GM18520 (cell line): ENCODE measurements at regions not wholly inside any gene's neighbourhood (a gene's known extent, or its start where the extent isn't known, plus 50 kb on each side); places are given as distances from the start of the nearest gene placed in this dataset.
"Not testable (repeated sequence)": the region's sequence is repeated elsewhere in the genome, so short reads cannot be mapped to it uniquely, and the experiment has no call there.

ENCODE experiments used
- ATAC-seq: cut with Tn5 transposase; IDR thresholded peaks from one replicate; pipeline ENCODE4 v1.9.1; 2021; ENCODE audit not compliant: unreplicated experiment

GRCh38 chr7:138308136-138308535 lies 151.9 kb upstream of the TRIM24 start:
- ATAC-seq = no peak

- ATAC-seq = no peak
Observed at GRCh38 chr7:138309186-138309585, 150.9 kb upstream of the TRIM24 start.

DNA sequence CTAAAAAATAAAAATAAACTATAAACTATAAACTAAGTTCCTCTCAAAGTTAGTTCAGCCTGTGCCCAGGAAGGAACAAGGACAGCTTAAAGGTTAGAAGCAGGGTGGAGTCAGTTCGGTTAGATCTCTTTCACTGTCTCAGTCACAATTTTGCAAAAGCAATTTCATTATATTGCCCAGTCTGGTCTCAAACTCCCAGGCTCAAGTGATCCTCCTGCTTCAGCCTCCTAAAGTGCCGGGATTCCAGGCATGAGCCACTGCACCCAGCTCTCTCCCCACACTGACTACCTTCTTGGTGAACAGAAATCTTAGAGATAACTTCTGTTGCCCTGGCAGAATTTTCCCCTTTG lies 146.3 kb upstream of the TRIM24 start:
- no peak for ATAC-seq

GRCh38 chr7:138316421-138317043 lies 143.5 kb upstream of the TRIM24 start:
- peak; percentile 91 for ATAC-seq

GRCh38 chr7:138317044-138317596 lies 142.9 kb upstream of the TRIM24 start:
- ATAC-seq = no peak

GRCh38 chr7:138324941-138325340 lies 135.1 kb upstream of the TRIM24 start:
- no peak for ATAC-seq

- no peak for ATAC-seq
Observed at GRCh38 chr7:138325434-138325833, 134.6 kb upstream of the TRIM24 start.

DNA sequence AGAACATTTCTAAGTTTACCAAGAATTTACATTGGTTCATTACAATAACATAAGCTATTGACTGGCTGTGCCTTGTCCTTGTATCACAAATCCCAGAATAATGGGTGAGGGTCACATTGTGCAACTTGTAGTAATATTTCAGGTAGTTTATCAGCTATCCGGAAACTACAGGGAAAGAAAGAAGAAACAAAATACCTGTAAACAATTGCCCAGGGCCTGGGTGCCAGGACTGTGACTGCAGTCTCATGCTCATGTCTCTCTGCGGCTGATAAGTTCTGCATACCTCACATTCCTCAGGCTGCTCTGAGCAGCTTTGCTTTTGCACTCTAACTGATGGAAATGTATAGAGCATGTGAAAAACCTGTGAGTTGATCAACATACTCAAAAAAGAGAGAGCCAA lies 131.8 kb upstream of the TRIM24 start:
- no peak for ATAC-seq

DNA sequence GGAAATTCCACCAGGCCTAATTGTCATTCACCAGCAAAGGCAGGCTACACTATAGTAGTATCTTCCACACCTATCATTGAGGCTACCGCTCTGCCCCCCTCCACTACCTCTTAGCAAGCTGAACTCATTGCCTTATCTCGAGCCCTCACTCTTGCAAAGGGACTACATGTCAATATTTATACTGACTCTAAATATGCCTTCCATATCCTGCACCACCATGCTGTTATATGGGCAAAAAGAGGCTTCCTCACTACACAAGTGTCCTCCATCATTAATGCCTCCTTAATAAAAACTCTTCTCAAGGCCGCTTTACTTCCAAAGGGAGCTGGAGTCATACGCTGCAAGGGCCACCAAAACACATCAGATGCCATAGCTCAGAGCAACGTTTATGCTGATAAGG lies 127.2 kb upstream of the TRIM24 start:
- not testable (repeated sequence) for ATAC-seq

DNA sequence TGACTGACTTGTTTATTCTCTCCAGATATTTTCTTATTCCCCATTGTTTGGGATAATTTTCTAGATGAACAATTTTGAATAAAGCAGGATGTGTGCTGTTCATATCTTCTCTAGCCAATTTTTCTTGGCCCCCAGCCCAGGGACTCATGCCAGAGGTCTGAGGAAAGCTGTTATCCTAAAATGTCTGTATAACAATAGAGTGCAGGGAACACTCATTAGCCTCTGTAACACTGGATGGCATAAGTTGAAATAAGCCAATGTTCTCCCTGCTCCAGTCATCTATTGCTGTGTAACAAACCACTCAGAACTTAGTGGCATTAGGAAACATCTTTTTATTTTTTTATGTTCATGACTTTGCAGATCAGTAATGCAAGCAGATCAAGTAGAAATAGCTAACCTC lies 121.7 kb upstream of the TRIM24 start:
- no peak for ATAC-seq

DNA sequence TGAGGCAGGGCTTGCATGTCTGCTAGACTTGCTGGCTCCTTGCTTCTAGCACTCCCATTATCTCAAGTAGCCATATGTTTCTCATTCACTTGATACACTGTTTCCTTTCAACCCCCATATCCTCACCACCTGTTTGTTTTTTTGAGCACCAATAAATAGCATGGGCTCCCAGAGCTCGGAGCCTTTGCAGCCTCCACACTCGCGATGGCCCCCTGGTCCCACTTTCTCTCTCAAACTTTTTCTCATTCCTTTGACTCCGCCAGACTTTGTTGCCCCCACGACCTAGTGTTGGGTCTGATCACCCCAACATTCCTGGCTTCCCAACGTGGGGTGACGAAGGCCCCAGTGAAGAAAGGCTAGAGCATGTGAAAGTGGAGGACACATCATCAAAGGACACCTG lies 120.8 kb upstream of the TRIM24 start:
- ATAC-seq = not testable (repeated sequence)

DNA sequence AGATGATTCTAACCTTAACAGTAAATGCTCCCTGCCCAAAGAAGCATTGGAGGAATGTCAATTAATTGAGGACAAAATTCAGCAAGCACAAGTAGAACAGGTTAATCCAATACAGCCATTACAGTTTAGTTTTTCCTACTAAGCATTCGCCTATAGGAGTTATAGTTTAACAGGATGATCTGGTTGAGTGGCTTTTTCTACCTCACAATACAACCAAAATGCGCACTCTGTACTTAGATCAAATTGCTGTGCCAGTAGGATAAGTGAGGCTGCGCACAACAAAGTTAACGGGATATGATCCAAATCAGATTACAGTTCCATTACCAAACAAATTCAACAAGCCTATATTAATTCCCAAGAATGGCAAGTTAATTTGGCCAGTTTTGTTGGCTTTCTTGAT lies 117.1 kb upstream of the TRIM24 start:
- no peak for ATAC-seq

- no peak for ATAC-seq
Observed at GRCh38 chr7:138345567-138345966, 114.5 kb upstream of the TRIM24 start.

DNA sequence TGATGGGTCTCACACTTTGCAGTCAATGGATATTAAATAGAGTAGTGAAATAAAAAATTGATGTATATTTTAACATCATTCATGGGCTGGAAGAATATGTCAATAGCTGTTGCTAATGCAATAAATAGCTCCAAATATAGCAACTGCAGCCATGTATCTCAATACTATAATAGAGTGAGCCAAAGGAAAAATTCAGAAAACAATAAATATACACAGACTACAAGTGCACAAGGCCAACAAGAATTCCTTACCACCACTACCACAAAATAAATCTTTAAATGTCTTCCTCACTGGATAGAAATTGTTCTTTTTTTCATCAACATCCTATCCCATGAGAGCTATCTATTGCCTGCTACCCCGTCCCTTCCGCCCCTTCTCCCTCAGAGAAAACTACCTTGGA lies 113.1 kb upstream of the TRIM24 start:
- ATAC-seq = no peak

DNA sequence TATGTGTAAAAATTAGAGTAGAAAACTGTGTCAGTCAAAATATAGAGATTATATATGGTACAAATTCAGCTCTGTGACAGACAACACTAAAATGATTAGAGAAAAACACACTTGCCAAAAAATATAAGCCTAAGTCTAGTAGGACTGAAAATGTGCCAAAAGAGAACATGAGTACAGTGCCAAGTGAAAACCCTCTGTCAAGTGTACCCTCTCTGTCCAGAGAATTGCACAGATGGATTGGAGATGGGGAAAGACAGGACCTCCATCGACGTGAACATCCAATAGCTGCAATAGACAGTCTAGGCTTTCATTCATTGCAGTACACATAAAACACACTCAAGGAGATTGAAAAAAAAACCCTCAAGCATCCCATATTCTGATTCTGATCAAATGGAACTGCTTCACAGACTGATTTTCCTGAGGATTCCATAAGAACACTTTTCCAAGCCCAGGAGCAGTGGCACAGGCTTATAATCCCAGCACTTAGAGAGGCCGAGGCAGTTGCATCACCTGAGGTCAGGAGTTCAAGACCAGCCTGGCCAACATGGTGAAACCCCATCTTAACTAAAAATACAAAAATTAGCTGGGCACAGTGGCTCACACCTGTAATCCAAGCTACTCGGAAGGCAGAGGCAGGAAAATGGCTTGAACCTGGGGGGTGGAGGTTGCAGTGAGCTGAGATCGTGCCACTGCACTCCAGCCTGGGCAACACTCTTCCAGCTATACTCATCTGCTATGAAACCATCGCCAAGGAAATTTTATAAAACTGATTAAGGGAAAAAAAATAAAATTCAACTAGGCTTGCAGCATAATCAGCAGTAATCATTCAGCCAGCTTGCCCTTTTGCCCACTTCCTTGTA lies 110.0 kb upstream of the TRIM24 start:
- no peak for ATAC-seq

GRCh38 chr7:138350701-138351357 lies 109.2 kb upstream of the TRIM24 start:
- no peak for ATAC-seq

DNA sequence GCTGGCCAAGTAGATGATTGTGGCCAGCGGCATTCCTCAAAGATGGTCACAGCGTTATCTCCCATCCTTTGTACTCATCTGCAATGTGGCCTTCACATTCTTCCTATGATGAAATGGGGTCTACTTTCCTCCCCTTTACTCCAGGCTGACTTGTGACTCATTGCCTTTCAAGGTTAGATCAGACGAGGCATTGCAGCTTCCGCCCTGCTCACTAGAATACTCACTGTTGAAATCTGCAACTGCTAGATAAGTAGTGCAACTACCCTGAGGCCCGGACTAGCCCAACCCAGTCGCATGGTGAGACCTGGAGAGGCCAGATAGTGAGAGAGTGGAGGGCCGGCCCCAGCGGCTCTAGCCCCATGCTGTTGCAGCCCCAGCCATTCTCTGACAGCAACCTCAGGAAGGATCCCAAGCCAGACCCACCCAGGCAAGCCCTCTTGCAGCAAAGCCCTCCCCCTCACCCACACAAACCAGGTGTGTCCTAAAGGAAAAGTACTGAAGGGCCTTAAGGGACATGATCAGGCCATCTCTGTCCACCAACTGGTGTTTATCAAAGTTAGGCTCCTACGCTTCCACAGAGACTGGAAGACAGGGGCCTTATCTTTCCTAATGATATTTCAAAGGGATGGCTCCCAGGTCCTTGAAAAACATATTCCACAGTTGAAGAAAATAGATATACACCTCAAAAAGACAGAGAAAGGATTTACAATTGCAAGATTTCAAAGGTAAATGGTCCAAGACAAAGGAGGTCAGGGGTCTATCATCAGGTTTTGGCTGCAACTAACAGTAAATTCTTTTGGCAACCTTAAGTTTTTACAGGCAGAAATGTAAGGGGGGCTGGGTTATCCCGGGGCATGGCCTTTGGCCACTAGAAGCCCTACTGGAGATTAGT lies 107.2 kb upstream of the TRIM24 start:
- no peak for ATAC-seq

GRCh38 chr7:138354066-138354465 lies 106.0 kb upstream of the TRIM24 start:
- ATAC-seq = no peak

DNA sequence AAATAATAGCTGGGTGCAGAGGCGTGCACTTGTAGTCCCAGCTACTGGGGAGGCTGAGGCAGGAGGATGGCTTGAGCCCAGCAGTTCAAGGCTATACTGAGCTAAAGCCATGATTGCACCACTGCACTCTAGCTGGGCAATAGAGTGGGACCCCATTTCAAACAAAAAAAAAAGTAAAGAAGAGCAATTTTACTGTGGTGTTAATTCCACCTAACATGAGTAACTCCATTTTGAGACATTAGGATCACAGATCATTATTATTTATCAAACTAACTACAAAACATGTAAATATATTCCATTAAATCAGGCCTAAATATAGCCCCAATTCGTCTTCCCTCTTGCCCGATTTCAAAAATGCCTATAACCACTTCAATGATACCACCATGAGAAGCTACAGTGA lies 104.8 kb upstream of the TRIM24 start:
- ATAC-seq = no peak

DNA sequence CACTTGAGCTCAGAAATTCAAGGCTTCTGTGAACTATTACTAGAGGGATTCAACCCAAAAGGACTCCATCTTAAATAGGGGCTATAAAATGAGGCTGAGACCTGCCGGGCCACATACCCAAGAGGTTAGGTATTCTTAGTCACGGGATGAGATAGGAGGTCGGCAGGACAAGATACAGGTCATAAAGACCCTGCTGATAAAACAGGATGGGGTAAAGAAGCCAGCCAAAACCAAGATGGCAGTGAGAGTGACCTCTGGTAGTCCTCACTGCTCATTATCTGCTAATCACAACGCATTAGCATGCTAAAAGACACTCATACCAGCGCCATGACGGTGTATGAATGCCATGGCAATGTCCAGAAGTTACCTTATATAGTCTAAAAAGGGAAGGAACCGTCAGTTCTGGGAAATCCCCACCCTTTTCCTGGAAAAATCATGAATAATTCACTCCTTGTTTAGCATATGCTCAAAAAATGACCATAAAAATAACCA lies 101.2 kb upstream of the TRIM24 start:
- ATAC-seq = no peak
